GM21576 (cell line): ENCODE measurements at regions not wholly inside any gene's neighbourhood (a gene's known extent, or its start where the extent isn't known, plus 50 kb on each side); places are given as distances from the start of the nearest gene placed in this dataset.

ENCODE experiments used
- ATAC-seq: cut with Tn5 transposase; IDR thresholded peaks from one replicate; pipeline ENCODE4 v1.9.1; 2021; ENCODE audit warnings: mild to moderate bottlenecking, moderate library complexity; ENCODE audit not compliant: unreplicated experiment

DNA sequence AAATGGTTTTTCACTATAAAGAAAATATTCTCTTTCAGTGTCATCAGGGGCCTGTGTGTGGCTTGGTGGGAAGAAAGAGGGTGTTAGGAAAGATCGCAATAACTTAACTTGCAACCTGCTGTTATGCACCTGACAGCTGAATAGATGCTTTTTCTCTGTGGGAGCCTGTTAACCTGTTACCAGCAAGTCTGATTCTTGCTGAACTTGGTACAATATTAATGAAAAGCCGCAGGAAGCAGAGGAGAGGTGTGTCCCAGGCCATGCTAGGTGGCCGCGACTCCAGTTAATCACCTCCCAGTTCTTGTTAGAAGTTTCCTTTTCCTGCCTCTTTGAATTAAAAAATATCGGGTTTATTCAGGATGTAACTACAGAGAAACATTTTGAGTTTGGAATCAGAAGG lies 494.8 kb upstream of the AGA start:
- no peak for ATAC-seq

GRCh38 chr4:177938226-177938625 lies 496.0 kb upstream of the AGA start:
- ATAC-seq, result no peak

DNA sequence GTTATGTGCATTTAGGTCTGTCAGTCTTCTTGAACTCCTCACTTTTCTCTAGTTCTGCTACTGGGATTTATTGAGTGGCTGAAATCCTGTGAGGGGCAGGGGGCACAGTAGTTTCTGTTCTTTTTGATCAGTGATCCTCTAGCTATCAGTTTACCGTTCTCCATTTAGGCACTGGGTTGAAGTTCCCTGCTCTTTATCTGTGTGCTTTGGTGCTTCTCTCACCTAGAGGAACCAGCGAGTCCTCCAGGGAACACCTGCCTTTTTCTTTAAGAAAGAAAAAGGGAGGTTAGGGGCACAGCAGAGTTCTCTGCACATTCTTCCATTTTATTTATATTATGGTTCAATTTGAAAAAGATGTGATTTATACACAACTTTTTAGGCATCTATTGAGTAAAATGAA lies 503.0 kb upstream of the AGA start:
- ATAC-seq, result no peak

- ATAC-seq, result no peak
These were observed 505.4 kb upstream of the AGA start for GRCh38 chr4:177947607-177948006.

GRCh38 chr4:177948853-177949252 lies 506.6 kb upstream of the AGA start:
- no peak for ATAC-seq

- no peak for ATAC-seq
These were observed 508.8 kb upstream of the AGA start for GRCh38 chr4:177951026-177951425.

DNA sequence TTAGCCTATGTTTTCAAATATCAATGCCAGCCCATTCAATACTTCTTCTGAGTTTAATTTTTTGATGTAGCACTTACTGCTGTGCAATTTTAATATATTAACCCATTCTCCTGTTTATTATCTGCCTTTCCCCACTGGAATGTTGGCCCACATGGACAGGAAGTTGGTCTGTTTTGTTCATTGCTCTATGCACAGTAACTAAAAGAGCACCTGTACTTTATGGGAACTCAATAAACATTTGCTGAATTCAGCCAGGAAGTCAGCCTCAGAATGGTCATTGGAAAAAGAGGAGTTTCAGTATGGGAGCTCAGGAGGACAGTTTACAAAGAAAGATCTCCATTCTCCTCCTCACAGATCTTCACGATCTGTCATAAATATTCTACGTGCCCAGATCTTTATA lies 510.5 kb upstream of the AGA start:
- ATAC-seq, result no peak

- no peak for ATAC-seq
These were observed 515.5 kb upstream of the AGA start for GRCh38 chr4:177957596-177958360.

- ATAC-seq, result no peak
These were observed 518.3 kb upstream of the AGA start for GRCh38 chr4:177960566-177960965.

DNA sequence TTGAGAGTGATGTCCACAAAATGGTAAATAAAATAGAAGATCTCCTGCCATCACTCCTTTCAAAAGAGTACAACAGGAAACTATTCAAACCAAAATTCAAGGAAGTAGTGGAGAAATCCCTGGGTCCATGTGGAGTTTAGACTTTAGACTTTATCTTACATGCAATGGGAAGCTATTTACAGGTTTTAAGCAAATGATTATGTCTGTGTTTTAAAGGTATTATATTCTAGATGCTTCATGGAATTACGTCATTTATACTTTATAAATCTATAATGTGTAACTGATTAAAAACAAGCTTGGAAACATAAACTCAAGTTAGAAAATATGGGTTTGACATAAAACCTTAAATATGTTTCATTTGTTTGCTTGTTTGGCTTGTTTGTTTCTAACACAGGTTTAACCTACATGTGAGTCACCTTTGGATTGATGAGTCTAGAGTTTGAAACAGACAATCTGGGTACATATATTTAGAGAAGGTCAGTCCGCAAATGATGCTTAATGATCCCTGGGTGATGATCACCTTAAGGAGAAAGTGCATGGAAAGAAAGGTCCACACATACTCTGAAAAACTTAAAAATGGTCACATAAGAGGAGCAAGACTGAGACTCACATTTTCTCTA lies 519.6 kb upstream of the AGA start:
- no peak for ATAC-seq

- no peak for ATAC-seq
These were observed 521.8 kb upstream of the AGA start for GRCh38 chr4:177964061-177964460.

- no peak for ATAC-seq
These were observed 522.5 kb upstream of the AGA start for GRCh38 chr4:177964693-177965168.

GRCh38 chr4:177967328-177967727 lies 525.1 kb upstream of the AGA start:
- ATAC-seq, result no peak

- ATAC-seq, result no peak
These were observed 526.7 kb upstream of the AGA start for GRCh38 chr4:177968817-177969442.

DNA sequence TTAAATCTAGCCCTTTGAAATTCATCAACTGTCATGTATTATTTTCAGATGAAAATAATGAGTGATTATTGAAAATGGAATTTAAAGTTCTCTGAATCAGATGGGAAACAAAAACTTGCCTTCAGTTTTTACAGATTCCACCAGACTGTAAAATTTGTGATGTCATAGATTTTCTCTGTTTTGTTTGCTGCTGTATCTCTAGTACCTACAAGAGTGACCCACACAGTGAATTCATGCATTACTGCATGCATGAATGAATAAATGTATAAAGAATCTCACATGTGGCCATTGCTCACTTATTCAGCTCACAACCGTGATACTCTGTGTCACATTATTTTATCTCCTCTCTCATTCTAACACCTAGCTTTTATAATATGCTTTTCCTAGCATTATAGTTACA lies 532.2 kb upstream of the AGA start:
- no peak for ATAC-seq

DNA sequence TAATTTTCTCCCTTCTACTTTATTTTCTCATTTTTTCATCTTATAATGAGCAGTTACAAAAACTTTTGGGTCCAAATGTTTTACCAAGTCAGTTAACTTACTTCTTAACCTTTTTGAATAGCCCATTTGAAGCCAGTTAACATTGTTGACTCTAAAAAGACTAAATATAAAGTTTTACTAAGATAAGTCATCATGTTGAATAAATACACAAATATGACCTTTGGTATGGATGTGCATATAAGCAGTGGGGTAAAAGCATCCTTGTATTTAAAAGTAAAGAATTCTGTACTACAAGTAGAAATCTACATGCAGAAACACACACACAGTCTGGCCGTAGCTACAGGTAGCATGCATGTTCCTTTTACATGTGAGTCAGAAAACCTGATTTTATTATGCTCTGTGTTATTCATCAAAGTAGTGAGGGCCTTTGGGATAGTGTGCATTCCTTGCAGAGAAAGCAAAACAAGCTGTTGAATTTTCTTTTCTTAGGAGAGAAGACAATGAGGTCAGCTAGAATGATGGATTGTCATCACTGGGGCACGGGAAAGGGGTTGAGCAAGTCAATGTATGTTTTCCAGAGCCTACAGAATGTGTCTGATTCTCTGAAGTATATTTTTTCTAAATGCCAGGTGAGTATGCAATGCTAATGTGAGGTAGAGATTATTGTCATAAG lies 533.2 kb upstream of the AGA start:
- no peak for ATAC-seq

DNA sequence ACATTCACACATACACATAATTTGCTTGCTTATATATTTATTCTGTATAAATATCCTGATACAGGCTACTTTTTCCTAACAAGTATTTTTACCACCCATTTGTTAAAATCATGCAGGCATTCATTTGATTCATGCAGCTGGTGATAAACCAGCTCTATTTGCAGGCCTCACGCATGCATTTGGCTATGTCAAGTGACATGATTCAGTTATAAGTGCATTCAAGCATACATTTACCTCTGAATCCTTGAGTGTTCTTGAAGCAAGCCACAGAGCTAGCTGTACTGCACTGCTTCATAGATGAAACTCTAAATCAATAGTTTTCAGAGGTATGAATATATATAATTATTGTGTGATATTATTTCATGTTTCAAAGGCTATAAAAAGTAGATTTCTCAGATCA lies 544.0 kb upstream of the AGA start:
- ATAC-seq, result no peak

DNA sequence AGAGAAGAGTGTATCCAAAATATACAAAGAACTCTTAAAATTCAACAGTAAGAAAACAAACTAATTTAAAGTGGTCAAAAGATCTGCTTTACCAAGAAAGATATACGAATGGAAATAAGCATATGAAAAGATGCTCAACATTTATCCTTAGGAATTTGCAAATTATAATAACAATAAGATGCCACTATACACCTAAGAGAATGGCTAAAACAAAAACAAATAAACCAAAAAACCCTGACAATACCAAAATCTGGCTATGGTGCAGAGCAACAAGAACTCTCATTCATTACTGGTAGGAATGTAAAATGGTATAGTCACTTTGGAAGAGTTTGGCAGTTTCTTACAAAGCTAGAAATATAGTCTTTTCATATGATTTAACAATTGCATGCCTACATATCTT lies 545.7 kb upstream of the AGA start:
- ATAC-seq, result no peak

DNA sequence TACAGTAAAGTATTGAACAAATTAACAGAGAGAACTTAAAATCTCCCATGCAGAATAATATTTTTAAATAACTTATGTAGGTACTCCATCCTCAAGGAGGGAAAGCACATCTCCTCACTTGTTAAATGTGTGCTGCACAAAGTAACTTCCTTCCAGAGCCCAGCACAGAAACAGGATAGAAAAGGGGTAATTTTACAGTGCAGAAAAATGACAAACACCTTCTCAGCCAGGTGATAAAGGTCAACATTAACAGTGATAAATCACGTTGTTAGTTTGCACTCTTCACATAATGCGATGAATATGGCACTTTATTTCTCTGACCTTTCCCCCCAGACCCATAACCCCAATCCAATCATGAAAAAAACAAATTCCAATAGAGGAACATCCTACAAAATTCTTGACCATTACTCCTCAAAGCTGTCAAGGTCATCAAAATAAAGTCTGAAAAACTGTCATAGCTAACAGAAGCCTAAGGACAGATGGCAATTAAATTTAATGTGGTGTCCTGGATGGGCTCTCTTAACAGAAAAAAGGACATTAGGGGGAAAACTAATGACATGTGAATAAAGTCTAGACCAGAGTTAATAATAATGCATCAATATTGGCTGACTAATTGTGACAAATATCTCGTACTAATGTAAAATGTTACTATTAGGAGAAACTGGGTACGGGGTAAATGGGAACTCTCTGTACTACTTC lies 547.4 kb upstream of the AGA start:
- ATAC-seq, result no peak

- ATAC-seq, result no peak
These were observed 560.9 kb upstream of the AGA start for GRCh38 chr4:178003098-178003657.

GRCh38 chr4:178010596-178010995 lies 568.4 kb upstream of the AGA start:
- no peak for ATAC-seq
